ENCODE measurements at regions not wholly inside any gene's neighbourhood (a gene's known extent, or its start where the extent isn't known, plus 50 kb on each side); places are given as distances from the start of the nearest gene placed in this dataset.

DNA sequence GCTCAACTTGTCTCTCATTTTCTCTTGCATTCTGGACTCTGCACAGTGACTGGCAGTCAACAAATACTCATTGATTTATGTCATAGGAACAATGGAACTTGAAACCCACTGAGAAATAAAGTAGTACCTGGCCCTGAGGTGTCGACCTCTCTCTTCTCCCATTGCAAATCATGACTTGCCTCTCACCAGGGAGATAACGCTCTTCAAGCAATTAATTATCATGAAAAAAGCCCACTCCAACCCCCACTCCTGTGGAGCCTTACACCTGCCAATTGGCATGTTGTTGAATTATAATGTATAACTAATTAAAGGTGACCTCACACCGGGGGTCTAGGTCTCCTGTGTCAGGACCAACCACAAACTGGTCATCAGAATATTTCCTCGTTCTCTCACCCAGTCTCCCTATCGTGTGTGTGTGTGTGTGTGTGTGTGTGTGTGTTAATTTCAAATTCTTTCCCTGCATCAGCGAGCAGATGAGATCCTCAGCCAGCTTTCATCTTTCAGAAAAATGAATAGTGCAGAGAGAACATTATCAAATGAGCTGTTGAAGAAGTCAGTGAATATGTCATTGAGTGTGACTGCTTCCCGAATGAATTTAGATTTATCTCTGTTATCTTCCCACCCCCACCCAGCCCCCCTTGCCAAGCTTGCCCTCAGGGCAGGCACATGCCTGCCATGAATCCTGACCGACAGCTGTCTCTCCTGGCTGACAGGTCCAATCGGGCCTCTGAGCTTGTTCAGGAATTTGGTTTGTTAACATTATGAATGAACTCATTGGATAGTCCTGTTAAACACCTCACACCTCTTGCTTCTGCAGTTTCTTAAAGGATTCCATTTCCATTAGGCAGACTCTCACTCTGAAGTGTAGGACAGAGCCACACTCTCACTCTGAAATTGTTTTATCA, 357.4 kb downstream of the INSC start:
- TF ChIP-seq ZNF146 (CRISPR knock-in tag; IDR thresholded peaks at IDR 0.05; ENCODE audit: unreplicated experiment), result no peak
- TF ChIP-seq, protein P1, sequence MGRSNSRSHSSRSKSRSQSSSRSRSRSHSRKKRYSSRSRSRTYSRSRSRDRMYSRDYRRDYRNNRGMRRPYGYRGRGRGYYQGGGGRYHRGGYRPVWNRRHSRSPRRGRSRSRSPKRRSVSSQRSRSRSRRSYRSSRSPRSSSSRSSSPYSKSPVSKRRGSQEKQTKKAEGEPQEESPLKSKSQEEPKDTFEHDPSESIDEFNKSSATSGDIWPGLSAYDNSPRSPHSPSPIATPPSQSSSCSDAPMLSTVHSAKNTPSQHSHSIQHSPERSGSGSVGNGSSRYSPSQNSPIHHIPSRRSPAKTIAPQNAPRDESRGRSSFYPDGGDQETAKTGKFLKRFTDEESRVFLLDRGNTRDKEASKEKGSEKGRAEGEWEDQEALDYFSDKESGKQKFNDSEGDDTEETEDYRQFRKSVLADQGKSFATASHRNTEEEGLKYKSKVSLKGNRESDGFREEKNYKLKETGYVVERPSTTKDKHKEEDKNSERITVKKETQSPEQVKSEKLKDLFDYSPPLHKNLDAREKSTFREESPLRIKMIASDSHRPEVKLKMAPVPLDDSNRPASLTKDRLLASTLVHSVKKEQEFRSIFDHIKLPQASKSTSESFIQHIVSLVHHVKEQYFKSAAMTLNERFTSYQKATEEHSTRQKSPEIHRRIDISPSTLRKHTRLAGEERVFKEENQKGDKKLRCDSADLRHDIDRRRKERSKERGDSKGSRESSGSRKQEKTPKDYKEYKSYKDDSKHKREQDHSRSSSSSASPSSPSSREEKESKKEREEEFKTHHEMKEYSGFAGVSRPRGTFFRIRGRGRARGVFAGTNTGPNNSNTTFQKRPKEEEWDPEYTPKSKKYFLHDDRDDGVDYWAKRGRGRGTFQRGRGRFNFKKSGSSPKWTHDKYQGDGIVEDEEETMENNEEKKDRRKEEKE (IDR thresholded peaks at IDR 0.05; ENCODE audit: borderline replicate concordance in 1 of 2, control insufficient read depth in 1 of 2, low read depth in 2 of 2, low read length in 1 of 2), result no peak
- TF ChIP-seq MAFG (tag; conservative IDR thresholded peaks at IDR 0.05), result no peak
- TF ChIP-seq TAF1 (IDR thresholded peaks at IDR 0.05; ENCODE audit: control insufficient read depth, extremely low read depth, insufficient read depth, low read length, severe bottlenecking), result no peak
- no peak for TF ChIP-seq TAF7 (tag; IDR thresholded peaks at IDR 0.05)
- no peak for TF ChIP-seq GABPA (tag; conservative IDR thresholded peaks at IDR 0.05; ENCODE audit: low read depth)
- TF ChIP-seq, protein P2, sequence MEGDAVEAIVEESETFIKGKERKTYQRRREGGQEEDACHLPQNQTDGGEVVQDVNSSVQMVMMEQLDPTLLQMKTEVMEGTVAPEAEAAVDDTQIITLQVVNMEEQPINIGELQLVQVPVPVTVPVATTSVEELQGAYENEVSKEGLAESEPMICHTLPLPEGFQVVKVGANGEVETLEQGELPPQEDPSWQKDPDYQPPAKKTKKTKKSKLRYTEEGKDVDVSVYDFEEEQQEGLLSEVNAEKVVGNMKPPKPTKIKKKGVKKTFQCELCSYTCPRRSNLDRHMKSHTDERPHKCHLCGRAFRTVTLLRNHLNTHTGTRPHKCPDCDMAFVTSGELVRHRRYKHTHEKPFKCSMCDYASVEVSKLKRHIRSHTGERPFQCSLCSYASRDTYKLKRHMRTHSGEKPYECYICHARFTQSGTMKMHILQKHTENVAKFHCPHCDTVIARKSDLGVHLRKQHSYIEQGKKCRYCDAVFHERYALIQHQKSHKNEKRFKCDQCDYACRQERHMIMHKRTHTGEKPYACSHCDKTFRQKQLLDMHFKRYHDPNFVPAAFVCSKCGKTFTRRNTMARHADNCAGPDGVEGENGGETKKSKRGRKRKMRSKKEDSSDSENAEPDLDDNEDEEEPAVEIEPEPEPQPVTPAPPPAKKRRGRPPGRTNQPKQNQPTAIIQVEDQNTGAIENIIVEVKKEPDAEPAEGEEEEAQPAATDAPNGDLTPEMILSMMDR (IDR thresholded peaks at IDR 0.05 in 2 of 3, conservative IDR thresholded peaks at IDR 0.05 in 1 of 3; ENCODE audit: insufficient read depth in 2 of 3, low read depth in 1 of 3, low read length in 3 of 3), result no peak
- TF ChIP-seq NFIC (IDR thresholded peaks at IDR 0.05), result no peak
- no peak for TF ChIP-seq ZNF507 (tag; conservative IDR thresholded peaks at IDR 0.05)
- TF ChIP-seq CBFB (CRISPR knock-in tag; IDR thresholded peaks at IDR 0.05), result no peak
- no peak for TF ChIP-seq EGR1 (conservative IDR thresholded peaks at IDR 0.05)
